CD14-positive monocyte (primary cell): ENCODE measurements at regions not wholly inside any gene's neighbourhood (a gene's known extent, or its start where the extent isn't known, plus 50 kb on each side); places are given as distances from the start of the nearest gene placed in this dataset.

Source experiments
- DNase-seq, 3 donors: peaks; one replicate each; pipeline ENCODE4 v3.0.0-alpha.2; 2011 to 2022
- H2AFZ ChIP-seq: 2 replicates; pipeline ENCODE4 v1.6.0; 2012; ENCODE audit warnings: mild to moderate bottlenecking, low read depth, low read length, inconsistent platforms; ENCODE audit not compliant: insufficient read depth, poor library complexity, severe bottlenecking
- H3K27ac ChIP-seq, 2 donors: 1 replicate in 1 of 2; 2 replicates in 1 of 2; pipeline ENCODE4 v1.5.1; 2012 to 2013; ENCODE audit warnings: low read length in 2 of 2, control low read depth in 1 of 2, inconsistent platforms in 1 of 2, low read depth in 1 of 2, mild to moderate bottlenecking in 1 of 2
- H3K27me3 ChIP-seq, 2 donors: one replicate each; pipeline versions ENCODE4 v1.6.0 to v1.6.1; 2011 to 2013; ENCODE audit warnings: low read length in 2 of 2; ENCODE audit not compliant: control insufficient read depth in 2 of 2, insufficient read depth in 2 of 2
- H3K36me3 ChIP-seq, 2 donors: replicated peaks in 1 of 2; 1 replicate in 1 of 2; 2 replicates in 1 of 2; pipeline versions ENCODE4 v1.5.1 to v1.6.1; 2012 to 2013; ENCODE audit warnings: low read length in 2 of 2, control low read depth in 1 of 2, inconsistent platforms in 1 of 2, mild to moderate bottlenecking in 1 of 2; ENCODE audit not compliant: insufficient read depth in 2 of 2, control insufficient read depth in 1 of 2
- H3K4me1 ChIP-seq, 2 donors: 1 replicate in 1 of 2; 2 replicates in 1 of 2; pipeline versions ENCODE4 v1.5.1 to v1.6.1; 2012 to 2013; ENCODE audit warnings: low read length in 2 of 2, control low read depth in 1 of 2, inconsistent platforms in 1 of 2, mild to moderate bottlenecking in 1 of 2, moderate library complexity in 1 of 2; ENCODE audit not compliant: insufficient read depth in 2 of 2, control insufficient read depth in 1 of 2
- H3K4me2 ChIP-seq: replicated peaks from 2 replicates; pipeline ENCODE3; 2012; ENCODE audit warnings: low read length, moderate library complexity, mild to moderate bottlenecking; ENCODE audit not compliant: poor library complexity, severe bottlenecking; ENCODE audit errors: extremely low read depth
- H3K4me3 ChIP-seq, 3 experiments: fragments of 200-600 bp in 1 of 3; sonication (generic) in 1 of 3; replicated peaks in 1 of 3; 1 replicate in 2 of 3; 2 replicates in 1 of 3; pipeline ENCODE4 v1.5.1; 2011 to 2013; ENCODE audit warnings: low read length in 3 of 3, mild to moderate bottlenecking in 3 of 3, control low read depth in 2 of 3, low read depth in 2 of 3, inconsistent platforms in 1 of 3, moderate library complexity in 1 of 3
- H3K79me2 ChIP-seq: 2 replicates; pipeline ENCODE4 v1.6.0; 2012; ENCODE audit warnings: mild to moderate bottlenecking, control low read depth, inconsistent platforms, low read length, moderate library complexity; ENCODE audit not compliant: insufficient read depth
- H3K9ac ChIP-seq: 2 replicates; pipeline ENCODE4 v1.6.0; 2017; ENCODE audit warnings: low read length, mild to moderate bottlenecking; ENCODE audit not compliant: insufficient read depth, poor library complexity, severe bottlenecking
- H3K9me3 ChIP-seq, 2 donors: replicated peaks in 1 of 2; 1 replicate in 1 of 2; 2 replicates in 1 of 2; pipeline versions ENCODE4 v1.5.1 to v1.6.1; 2012 to 2013; ENCODE audit warnings: low read length in 2 of 2, control low read depth in 1 of 2; ENCODE audit not compliant: control insufficient read depth in 1 of 2, insufficient read depth in 1 of 2
- H4K20me1 ChIP-seq: 2 replicates; pipeline ENCODE4 v1.6.0; 2012; ENCODE audit warnings: mild to moderate bottlenecking, low read length, control low read depth, moderate library complexity; ENCODE audit not compliant: insufficient read depth
- H3K27ac Mint-ChIP-seq, 7 donors: one replicate each; pipeline ENCODE4 v1.8.0; 2020; ENCODE audit warnings: mild to moderate bottlenecking in 7 of 7, mixed read lengths in 7 of 7, moderate library complexity in 6 of 7, inconsistent platforms in 2 of 7
- H3K27me3 Mint-ChIP-seq, 3 donors: one replicate each; pipeline ENCODE4 v1.8.0; 2021 to 2022; ENCODE audit warnings: low read depth in 3 of 3, mild to moderate bottlenecking in 3 of 3, mixed read lengths in 3 of 3, moderate library complexity in 3 of 3, inconsistent platforms in 1 of 3
- H3K36me3 Mint-ChIP-seq, 2 donors: one replicate each; pipeline ENCODE4 v1.8.0; 2020; ENCODE audit warnings: mixed read lengths in 2 of 2, inconsistent platforms in 1 of 2, mild to moderate bottlenecking in 1 of 2
- H3K4me1 Mint-ChIP-seq: one replicate; pipeline ENCODE4 v1.8.0; 2020; ENCODE audit warnings: mild to moderate bottlenecking, mixed read lengths
- H3K4me3 Mint-ChIP-seq, 2 donors: one replicate each; pipeline ENCODE4 v1.8.0; 2020; ENCODE audit warnings: mild to moderate bottlenecking in 2 of 2, mixed read lengths in 2 of 2, moderate library complexity in 1 of 2
- H3K9me3 Mint-ChIP-seq, 7 donors: one replicate each; pipeline ENCODE4 v1.8.0; 2020 to 2022; ENCODE audit warnings: mixed read lengths in 7 of 7, mild to moderate bottlenecking in 6 of 7, moderate library complexity in 6 of 7, inconsistent platforms in 2 of 7
- CTCF ChIP-seq: fragments of 200-600 bp; IDR thresholded peaks from one replicate; pipeline ENCODE4 v1.8.0; 2022; ENCODE audit warnings: antibody characterized with exemption, mild to moderate bottlenecking
- WGBS: methylation state at CpG from one replicate; pipeline ENCODE4 v1.1.5; 2013; ENCODE audit warnings: missing lambda C conversion rate; ENCODE audit not compliant: insufficient coverage; 5-methylcytosine and 5-hydroxymethylcytosine counted together
- intact Hi-C, 2 donors: fragments of 100-400 bp; cut with micrococcal nuclease; formaldehyde crosslinking; loops; one replicate each; pipeline versions ENCODE4 v1.15.0 to v1.15.1; 2023

GRCh38 chr7:46357290-46357689 is 436.2 kb upstream of the IGFBP3 start:
- no peak overlapping the region for H3K4me3 ChIP-seq
- Mint-ChIP-seq H3K4me1 (no peaks in the 10 kb centered on the region), H3K27me3 (peaks cover 0 to 4% (median 2%) of the 10 kb centered on the region in 3 donors), H3K36me3 (no peaks in the 10 kb centered on the region), H3K27ac (no peak overlapping the region), H3K9me3 (no peaks in the 10 kb centered on the region), H3K4me3 (no peak overlapping the region)
- no peak for DNase-seq
- H3K79me2 ChIP-seq, result no peaks in the 10 kb centered on the region
- intact Hi-C loops, result loop anchor here in 1 of 2 donors (5.0 kb wide), 1 partner anchor 120 kb away; no protein-coding TSS in a partner anchor
- H3K27ac ChIP-seq, result no peak overlapping the region
- TF ChIP-seq CTCF, result no peak
- no peaks in the 10 kb centered on the region for H3K27me3 ChIP-seq
- no peak overlapping the region for H3K4me2 ChIP-seq
- H3K4me1 ChIP-seq, result no peaks in the 10 kb centered on the region
- no peaks in the 10 kb centered on the region for H3K9me3 ChIP-seq
- no peaks in the 10 kb centered on the region for H3K36me3 ChIP-seq
- no peak overlapping the region for H3K9ac ChIP-seq
- no CpG with 5 or more reads among the region's 2 CpGs for WGBS
- no peaks in the 10 kb centered on the region for H4K20me1 ChIP-seq
- H2AFZ ChIP-seq, result no peak overlapping the region

- H3K27me3 Mint-ChIP-seq, result peaks cover 0 to 4% (median 1%) of the 10 kb centered on the region in 3 donors
- no peak overlapping the region for H3K4me2 ChIP-seq
- WGBS, result no CpG with 5 or more reads among the region's 2 CpGs
Measured at GRCh38 chr7:46356371-46356770, 435.3 kb upstream of the IGFBP3 start.

More at GRCh38 chr7:46356371-46356770, 435.3 kb upstream of the IGFBP3 start:
- no peaks in the 10 kb centered on the region for H3K4me1 Mint-ChIP-seq
- no peak overlapping the region for H3K27ac ChIP-seq
- peak overlapping the region in 1 of 7 donors; percentile 30 for H3K27ac Mint-ChIP-seq
- H3K4me3 Mint-ChIP-seq, result no peak overlapping the region
- no peak for DNase-seq
- H3K27me3 ChIP-seq, result no peaks in the 10 kb centered on the region
- no peaks in the 10 kb centered on the region for H3K79me2 ChIP-seq
- H4K20me1 ChIP-seq, result no peaks in the 10 kb centered on the region
- no peaks in the 10 kb centered on the region for H3K4me1 ChIP-seq
- no peak overlapping the region for H2AFZ ChIP-seq
- no peaks in the 10 kb centered on the region for H3K9me3 Mint-ChIP-seq
- TF ChIP-seq CTCF, result no peak
- H3K36me3 Mint-ChIP-seq, result no peaks in the 10 kb centered on the region
- H3K4me3 ChIP-seq, result no peak overlapping the region
- H3K9me3 ChIP-seq, result no peaks in the 10 kb centered on the region
- intact Hi-C loops, result loop anchor here in 1 of 2 donors (5.0 kb wide), 1 partner anchor 121 kb away; no protein-coding TSS in a partner anchor
- no peak overlapping the region for H3K9ac ChIP-seq
- H3K36me3 ChIP-seq, result no peaks in the 10 kb centered on the region
